OCI-LY1 (cell line): ENCODE measurements at regions not wholly inside any gene's neighbourhood (a gene's known extent, or its start where the extent isn't known, plus 50 kb on each side); places are given as distances from the start of the nearest gene placed in this dataset.

Source experiments
- H2AFZ ChIP-seq: fragments of 200-600 bp; sonication (generic), shearing (Covaris generic); 2 replicates; pipeline ENCODE4 v1.6.0; 2014; ENCODE audit warnings: antibody characterized with exemption, mild to moderate bottlenecking, low read length
- H3F3A ChIP-seq: fragments of 200-600 bp; sonication (generic), shearing (Covaris generic); 2 replicates; pipeline ENCODE4 v1.6.0; 2014; ENCODE audit warnings: mild to moderate bottlenecking, antibody characterized with exemption, low read length, moderate library complexity; ENCODE audit not compliant: insufficient read depth
- H3K27ac ChIP-seq: fragments of 200-600 bp; sonication (generic); 2 replicates; pipeline ENCODE4 v1.5.1; 2014; ENCODE audit warnings: low read length, mixed run types, mild to moderate bottlenecking, low read depth; ENCODE audit not compliant: poor library complexity, severe bottlenecking
- H3K27me3 ChIP-seq: fragments of 200-600 bp; sonication (generic); 2 replicates; pipeline ENCODE4 v1.6.0; 2014; ENCODE audit warnings: antibody characterized with exemption, mild to moderate bottlenecking, low read length, moderate library complexity; ENCODE audit not compliant: insufficient read depth
- H3K36me3 ChIP-seq: fragments of 200-600 bp; sonication (generic); 2 replicates; pipeline ENCODE4 v1.6.1; 2014; ENCODE audit warnings: mild to moderate bottlenecking, antibody characterized with exemption, low read length, moderate library complexity, mixed read lengths; ENCODE audit not compliant: insufficient read depth
- H3K4me1 ChIP-seq: fragments of 200-600 bp; sonication (generic); 2 replicates; pipeline ENCODE4 v1.5.1; 2014; ENCODE audit warnings: mild to moderate bottlenecking, low read length, moderate library complexity; ENCODE audit not compliant: insufficient read depth, severe bottlenecking
- H3K4me2 ChIP-seq: fragments of 200-600 bp; sonication (generic), shearing (Covaris generic); 2 replicates; pipeline ENCODE4 v1.6.1; 2014; ENCODE audit warnings: low read length
- H3K4me3 ChIP-seq: fragments of 200-600 bp; sonication (generic); 2 replicates; pipeline ENCODE4 v1.5.1; 2014; ENCODE audit warnings: low read length, low read depth, mild to moderate bottlenecking, mixed read lengths; ENCODE audit not compliant: poor library complexity, severe bottlenecking
- H3K79me2 ChIP-seq: fragments of 200-600 bp; shearing (Covaris generic); 2 replicates; pipeline ENCODE4 v1.6.1; 2016; ENCODE audit warnings: mixed run types, low read length, mixed read lengths; ENCODE audit not compliant: insufficient read depth
- H3K9ac ChIP-seq: fragments of 200-600 bp; sonication (generic), shearing (Covaris generic); 2 replicates; pipeline ENCODE4 v1.6.1; 2014; ENCODE audit warnings: mild to moderate bottlenecking, low read length, mixed read lengths
- H3K9me2 ChIP-seq: fragments of 200-600 bp; sonication (generic), shearing (Covaris generic); 2 replicates; pipeline ENCODE4 v1.6.1; 2014; ENCODE audit warnings: low read depth, mild to moderate bottlenecking, low read length, mixed read lengths
- H3K9me3 ChIP-seq: fragments of 200-600 bp; shearing (Covaris generic); 2 replicates; pipeline ENCODE4 v1.6.1; 2014; ENCODE audit warnings: low read length, mixed read lengths
- H4K20me1 ChIP-seq: fragments of 200-600 bp; sonication (generic), shearing (Covaris generic); 2 replicates; pipeline ENCODE4 v1.6.0; 2016; ENCODE audit warnings: mild to moderate bottlenecking, low read length; ENCODE audit not compliant: insufficient read depth
- CTCF ChIP-seq: fragments of 200-600 bp; sonication (generic), shearing (Covaris generic); IDR thresholded peaks from 2 replicates; pipeline ENCODE4 v1.5.1; 2017; ENCODE audit warnings: mild to moderate bottlenecking, antibody characterized with exemption, low read length, moderate library complexity, mixed read lengths
- EZH2 ChIP-seq: fragments of 200-600 bp; sonication (generic), shearing (Covaris generic); IDR thresholded peaks from 2 replicates; pipeline ENCODE4 v1.8.0; 2017; ENCODE audit warnings: borderline replicate concordance, mixed run types, mild to moderate bottlenecking, antibody characterized with exemption, low read length, moderate library complexity, mixed read lengths

GRCh38 chr3:23665741-23666140, 140.0 kb upstream of the UBE2E1 start:
- no peak overlapping the region for H3K27ac ChIP-seq
- no peaks in the 10 kb centered on the region for H3K36me3 ChIP-seq
- no peak overlapping the region for H3K4me2 ChIP-seq
- H3K9me3 ChIP-seq = no peaks in the 10 kb centered on the region
- H3K4me1 ChIP-seq = peaks cover 38% of the 10 kb centered on the region
- no peaks in the 10 kb centered on the region for H4K20me1 ChIP-seq
- no peak overlapping the region for H2AFZ ChIP-seq
- no peak overlapping the region for H3K4me3 ChIP-seq
- H3F3A ChIP-seq = no peaks in the 10 kb centered on the region
- H3K9ac ChIP-seq = no peak overlapping the region
- no peaks in the 10 kb centered on the region for H3K9me2 ChIP-seq
- H3K27me3 ChIP-seq = no peaks in the 10 kb centered on the region
- no peak for TF ChIP-seq CTCF
- TF ChIP-seq EZH2 = no peak
- H3K79me2 ChIP-seq = no peaks in the 10 kb centered on the region

DNA sequence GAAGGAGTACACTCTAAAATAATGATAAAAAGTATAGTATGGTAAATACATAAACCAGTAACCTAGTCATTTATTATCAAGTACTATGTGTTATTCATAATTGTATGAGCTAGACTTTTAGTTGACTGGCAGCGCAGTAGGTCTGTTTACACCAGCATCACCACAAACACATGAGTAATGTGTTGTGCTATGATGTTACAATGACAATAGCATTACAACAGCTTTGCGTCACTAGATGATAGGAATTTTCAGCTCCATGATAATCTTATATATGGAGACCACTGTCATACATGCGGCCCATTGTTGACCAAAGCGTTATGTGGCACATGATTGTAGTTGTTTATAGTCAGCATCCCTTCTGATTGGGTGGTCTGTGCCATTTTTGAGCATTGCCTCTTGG, 138.9 kb upstream of the UBE2E1 start:
- Histone ChIP-seq H4K20me1 (no peaks in the 10 kb centered on the region), H3K9me3 (no peaks in the 10 kb centered on the region), H3K79me2 (no peaks in the 10 kb centered on the region), H3F3A (no peaks in the 10 kb centered on the region), H3K4me3 (no peak overlapping the region), H3K9me2 (no peaks in the 10 kb centered on the region), H3K4me2 (no peak overlapping the region), H3K4me1 (peaks cover 33% of the 10 kb centered on the region), H3K27ac (no peak overlapping the region), H3K27me3 (no peaks in the 10 kb centered on the region), H3K9ac (no peak overlapping the region), H2AFZ (no peak overlapping the region), H3K36me3 (no peaks in the 10 kb centered on the region)
- TF ChIP-seq CTCF = no peak
- TF ChIP-seq EZH2 = no peak

DNA sequence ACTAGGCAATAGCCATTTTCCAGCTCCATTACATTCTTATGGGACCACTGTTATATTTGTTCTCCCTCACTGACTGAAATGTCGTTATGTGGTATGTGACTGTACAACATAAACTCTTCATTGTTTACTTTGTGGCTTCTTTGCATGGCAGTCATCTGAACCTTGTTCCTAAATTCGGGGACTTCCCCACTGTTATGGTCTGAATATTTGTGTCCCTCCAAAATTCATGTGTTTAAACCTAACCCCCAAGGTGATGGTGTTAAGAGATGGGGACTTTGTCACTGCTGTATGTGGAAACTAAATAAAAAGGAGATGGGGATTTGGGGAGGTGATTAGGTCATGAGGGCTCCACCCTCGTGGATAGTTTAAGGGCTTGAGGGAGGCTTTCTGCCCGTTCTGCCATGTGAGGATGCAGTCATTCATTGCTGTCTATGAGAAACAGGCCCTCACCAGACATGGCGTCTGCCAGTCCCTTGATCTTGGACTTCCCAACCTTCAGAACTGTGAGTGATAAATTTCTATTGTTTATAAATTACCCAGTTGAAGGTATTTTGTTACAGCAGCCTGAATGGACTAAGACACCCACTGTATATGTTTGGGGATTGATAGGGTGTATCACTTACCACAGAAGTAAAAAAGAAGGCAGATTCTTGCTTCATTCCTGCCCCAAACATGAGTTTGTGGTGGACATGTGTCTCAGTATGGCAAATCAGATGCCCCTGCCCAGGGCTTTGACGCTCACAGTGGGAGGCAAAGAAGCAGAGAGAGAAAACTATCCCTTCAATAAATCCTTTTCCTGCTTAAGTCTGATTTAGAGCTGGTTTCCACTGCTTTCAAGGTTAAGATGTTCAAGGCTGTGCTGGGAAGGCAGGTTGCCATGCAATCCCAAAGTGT, 138.0 kb upstream of the UBE2E1 start:
- no peaks in the 10 kb centered on the region for H3K79me2 ChIP-seq
- no peaks in the 10 kb centered on the region; the same call in 1 of the 2 replicates for H3K27me3 ChIP-seq
- H3K9me2 ChIP-seq = no peaks in the 10 kb centered on the region
- TF ChIP-seq CTCF (no peak), EZH2 (no peak)
- no peaks in the 10 kb centered on the region for H3K36me3 ChIP-seq
- no peaks in the 10 kb centered on the region for H3F3A ChIP-seq
- H3K4me3 ChIP-seq = no peak overlapping the region
- no peak overlapping the region for H3K27ac ChIP-seq
- no peak overlapping the region for H2AFZ ChIP-seq
- no peaks in the 10 kb centered on the region for H4K20me1 ChIP-seq
- no peaks in the 10 kb centered on the region for H3K9me3 ChIP-seq
- no peak overlapping the region for H3K9ac ChIP-seq
- H3K4me1 ChIP-seq = peaks cover 27% of the 10 kb centered on the region
- no peak overlapping the region for H3K4me2 ChIP-seq
